ENCODE measurements at regions not wholly inside any gene's neighbourhood (a gene's known extent, or its start where the extent isn't known, plus 50 kb on each side); places are given as distances from the start of the nearest gene placed in this dataset.

- Mint-ChIP-seq H3K4me1 (no peaks in the 10 kb centered on the region), H3K27me3 (no peaks in the 10 kb centered on the region), H3K27ac (no peak overlapping the region), H3K9me3 (no peaks in the 10 kb centered on the region), H3K36me3 (no peaks in the 10 kb centered on the region), H3K4me3 (no peak overlapping the region)
- DNase-seq, result no peak
- CTCF ChIA-PET, result no interaction called here
Observed at GRCh38 chr2:18912225-18912888, 323.0 kb upstream of the NT5C1B start.

DNA sequence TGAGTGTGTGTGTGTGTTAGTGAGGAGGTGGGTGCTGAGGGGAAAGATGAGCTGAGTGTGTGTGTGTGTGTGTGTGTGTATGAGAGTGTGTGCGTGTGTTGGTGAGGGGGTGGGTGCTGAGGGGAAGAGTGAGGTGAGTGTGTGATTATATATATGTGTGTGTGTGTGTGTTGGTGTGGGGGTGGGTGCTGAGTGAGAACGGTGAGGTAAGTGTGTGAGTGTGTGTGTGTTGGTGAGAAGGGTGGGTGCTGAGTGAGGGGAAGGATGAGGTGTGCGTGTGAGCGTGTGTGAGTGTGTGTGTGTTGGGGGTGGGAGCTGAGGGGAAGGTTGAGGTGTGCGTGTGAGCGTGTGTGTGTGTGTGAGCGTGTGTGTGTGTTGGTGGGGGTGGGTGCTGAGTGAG, 322.0 kb upstream of the NT5C1B start:
- CTCF ChIA-PET, result no interaction called here
- no peak overlapping the region for H3K4me3 Mint-ChIP-seq
- H3K9me3 Mint-ChIP-seq, result peaks cover 2% of the 10 kb centered on the region
- DNase-seq, result no peak
- H3K36me3 Mint-ChIP-seq, result no peaks in the 10 kb centered on the region
- H3K4me1 Mint-ChIP-seq, result no peaks in the 10 kb centered on the region
- H3K27ac Mint-ChIP-seq, result no peak overlapping the region
- H3K27me3 Mint-ChIP-seq, result no peaks in the 10 kb centered on the region

DNA sequence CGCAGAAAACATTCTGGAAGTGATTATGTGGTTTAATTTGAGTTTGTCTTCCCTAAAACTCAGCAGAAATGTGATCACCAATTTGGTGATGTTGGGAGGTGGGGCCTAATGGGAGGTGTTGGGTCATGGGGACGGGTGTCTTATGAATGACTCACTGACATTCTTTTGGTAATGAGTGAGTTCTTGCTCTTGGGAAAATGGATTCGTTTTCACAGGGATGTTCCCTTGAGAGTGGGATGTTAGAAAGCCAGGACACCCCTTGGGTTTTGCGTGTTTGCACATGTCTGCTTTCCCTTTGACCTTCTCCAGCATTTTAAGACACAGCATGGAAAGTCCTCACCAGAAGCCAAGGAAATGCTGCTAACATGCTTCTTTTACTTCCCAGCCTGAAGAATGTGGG, 321.5 kb upstream of the NT5C1B start:
- Mint-ChIP-seq H3K27me3 (no peaks in the 10 kb centered on the region), H3K4me3 (no peak overlapping the region)

GRCh38 chr2:18907937-18908336, 318.6 kb upstream of the NT5C1B start:
- Mint-ChIP-seq H3K36me3 (no peaks in the 10 kb centered on the region), H3K4me3 (no peak overlapping the region), H3K27me3 (no peaks in the 10 kb centered on the region), H3K27ac (no peak overlapping the region), H3K4me1 (no peaks in the 10 kb centered on the region), H3K9me3 (peaks cover 2% of the 10 kb centered on the region)
- DNase-seq, result no peak
- CTCF ChIA-PET, result no interaction called here

More for the DNA sequence above, 321.5 kb upstream of the NT5C1B start:
- no peak overlapping the region for H3K27ac Mint-ChIP-seq
- CTCF ChIA-PET, result no interaction called here
- no peaks in the 10 kb centered on the region for H3K4me1 Mint-ChIP-seq
- no peak for DNase-seq
- H3K36me3 Mint-ChIP-seq, result no peaks in the 10 kb centered on the region
- H3K9me3 Mint-ChIP-seq, result peaks cover 2% of the 10 kb centered on the region

GRCh38 chr2:18907508-18907907, 318.1 kb upstream of the NT5C1B start:
- no peak overlapping the region for H3K27ac Mint-ChIP-seq
- no peaks in the 10 kb centered on the region for H3K36me3 Mint-ChIP-seq
- H3K4me3 Mint-ChIP-seq, result no peak overlapping the region
- peaks cover 2% of the 10 kb centered on the region for H3K9me3 Mint-ChIP-seq
- CTCF ChIA-PET, result no interaction called here
- H3K4me1 Mint-ChIP-seq, result no peaks in the 10 kb centered on the region
- no peak for DNase-seq
- no peaks in the 10 kb centered on the region for H3K27me3 Mint-ChIP-seq

- no peaks in the 10 kb centered on the region for H3K4me1 Mint-ChIP-seq
- CTCF ChIA-PET, result no interaction called here
- no peaks in the 10 kb centered on the region for H3K27me3 Mint-ChIP-seq
- no peaks in the 10 kb centered on the region for H3K36me3 Mint-ChIP-seq
- no peak overlapping the region for H3K4me3 Mint-ChIP-seq
- H3K27ac Mint-ChIP-seq, result no peak overlapping the region
- peaks cover 2% of the 10 kb centered on the region for H3K9me3 Mint-ChIP-seq
- DNase-seq, result no peak
Observed at GRCh38 chr2:18903750-18904149, 314.4 kb upstream of the NT5C1B start.

GRCh38 chr2:18901242-18901641, 311.9 kb upstream of the NT5C1B start:
- Mint-ChIP-seq H3K4me1 (no peaks in the 10 kb centered on the region), H3K9me3 (no peaks in the 10 kb centered on the region), H3K27ac (no peak overlapping the region), H3K4me3 (no peak overlapping the region), H3K36me3 (no peaks in the 10 kb centered on the region), H3K27me3 (no peaks in the 10 kb centered on the region)
- no peak for DNase-seq
- CTCF ChIA-PET, result no interaction called here

DNA sequence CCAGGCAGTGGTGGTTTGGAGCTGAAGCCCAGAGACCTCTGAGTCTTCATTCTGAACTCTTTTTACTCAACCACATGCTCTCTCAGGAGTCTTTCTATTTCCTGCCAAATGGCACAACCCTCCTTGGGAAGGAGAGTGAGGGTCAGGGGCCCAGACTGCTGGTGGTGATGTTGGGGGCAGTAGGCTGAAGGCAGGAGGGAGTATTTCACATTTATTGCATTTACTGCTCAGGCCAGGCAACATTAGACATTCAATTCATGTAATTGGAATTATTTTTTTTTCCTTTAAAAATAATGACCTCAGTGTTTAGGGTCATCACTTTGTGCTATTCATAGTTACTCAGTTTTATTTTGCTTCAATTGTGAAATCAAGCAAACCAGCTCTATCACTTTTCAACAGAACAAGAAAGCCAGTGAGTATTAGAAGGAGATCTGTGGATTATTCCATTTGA, 311.3 kb upstream of the NT5C1B start:
- Mint-ChIP-seq H3K27ac (no peak overlapping the region), H3K4me3 (no peak overlapping the region), H3K4me1 (no peaks in the 10 kb centered on the region), H3K27me3 (no peaks in the 10 kb centered on the region), H3K36me3 (no peaks in the 10 kb centered on the region), H3K9me3 (no peaks in the 10 kb centered on the region)
- CTCF ChIA-PET, result no interaction called here
- DNase-seq, result no peak

DNA sequence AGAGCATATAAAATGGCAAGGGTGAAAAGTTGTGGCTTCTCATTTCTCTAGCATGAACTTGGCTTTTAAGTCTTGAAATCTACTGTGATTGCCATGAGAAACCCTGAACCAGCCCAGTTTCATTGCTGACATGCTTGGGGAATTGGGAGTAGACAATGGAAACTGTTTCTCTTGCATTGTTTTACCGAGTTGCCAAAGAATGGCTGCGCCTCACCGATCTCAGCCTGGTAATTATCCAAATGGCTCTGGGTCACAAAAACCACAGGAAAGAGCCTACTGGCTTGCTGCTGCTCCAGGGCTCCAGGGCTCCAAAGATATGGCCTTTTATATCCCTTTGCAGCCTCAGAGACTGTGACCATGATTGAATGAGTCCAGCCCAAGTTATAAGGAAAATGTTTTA, 310.4 kb upstream of the NT5C1B start:
- no peaks in the 10 kb centered on the region for H3K27me3 Mint-ChIP-seq
- no peak for DNase-seq
- no peaks in the 10 kb centered on the region for H3K9me3 Mint-ChIP-seq
- no peak overlapping the region for H3K4me3 Mint-ChIP-seq
- no peaks in the 10 kb centered on the region for H3K36me3 Mint-ChIP-seq
- no peak overlapping the region for H3K27ac Mint-ChIP-seq
- CTCF ChIA-PET, result no interaction called here
- H3K4me1 Mint-ChIP-seq, result no peaks in the 10 kb centered on the region

DNA sequence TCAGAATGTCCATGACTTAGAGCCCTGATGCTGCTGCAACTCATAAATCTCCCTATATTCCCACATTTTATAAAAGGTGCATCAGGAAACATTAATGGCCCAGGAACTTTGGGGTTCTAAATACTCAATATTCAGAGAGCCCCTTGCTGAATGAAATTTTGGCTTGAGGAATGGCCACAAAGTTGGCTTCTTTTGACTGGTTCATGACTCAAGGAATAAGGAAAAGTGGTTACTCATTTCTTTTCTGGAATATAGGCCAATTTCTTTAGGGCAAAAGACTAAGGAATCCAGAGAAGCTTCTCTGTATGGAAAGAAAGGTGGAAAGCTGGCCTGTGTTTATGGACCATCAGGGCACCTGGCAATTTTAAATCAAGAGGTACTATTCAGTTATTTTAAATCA, 308.9 kb upstream of the NT5C1B start:
- Mint-ChIP-seq H3K36me3 (no peaks in the 10 kb centered on the region), H3K27me3 (no peaks in the 10 kb centered on the region), H3K4me3 (no peak overlapping the region), H3K27ac (no peak overlapping the region), H3K4me1 (no peaks in the 10 kb centered on the region), H3K9me3 (no peaks in the 10 kb centered on the region)
- CTCF ChIA-PET, result no interaction called here
- no peak for DNase-seq

DNA sequence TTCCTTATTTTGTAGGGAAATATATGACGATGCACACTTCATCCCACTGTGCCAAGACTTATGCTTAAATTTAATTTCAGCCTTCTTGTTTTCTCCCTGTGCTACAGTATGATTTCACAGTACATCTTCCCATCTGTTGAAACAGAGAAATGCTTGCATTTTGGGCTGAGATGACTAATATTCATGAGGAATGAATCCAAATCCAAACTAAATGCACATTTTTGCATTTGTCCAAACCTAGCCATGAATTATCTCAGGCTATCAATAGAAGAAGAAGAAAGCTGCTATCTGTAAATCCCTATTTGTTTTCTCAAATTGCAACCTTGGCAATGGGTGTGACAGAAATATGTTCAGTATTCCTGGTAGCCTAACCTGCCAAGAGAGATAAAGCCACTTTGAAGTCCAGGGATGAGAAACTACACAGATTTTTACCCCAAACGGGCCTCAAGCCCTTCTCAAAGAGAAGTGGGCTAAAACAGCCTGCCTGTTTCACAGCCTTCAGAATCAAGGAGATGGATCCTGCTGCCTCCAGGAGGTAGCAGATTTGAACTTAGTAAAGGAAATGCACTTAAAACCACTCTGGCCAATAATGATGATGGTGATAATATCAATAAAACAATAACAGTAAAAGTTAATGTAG, 306.9 kb upstream of the NT5C1B start:
- no peak overlapping the region for H3K27ac Mint-ChIP-seq
- no peaks in the 10 kb centered on the region for H3K9me3 Mint-ChIP-seq
- H3K4me3 Mint-ChIP-seq, result no peak overlapping the region
- H3K36me3 Mint-ChIP-seq, result no peaks in the 10 kb centered on the region
- H3K27me3 Mint-ChIP-seq, result no peaks in the 10 kb centered on the region
- no peak for DNase-seq
- CTCF ChIA-PET, result no interaction called here
- H3K4me1 Mint-ChIP-seq, result no peaks in the 10 kb centered on the region

DNA sequence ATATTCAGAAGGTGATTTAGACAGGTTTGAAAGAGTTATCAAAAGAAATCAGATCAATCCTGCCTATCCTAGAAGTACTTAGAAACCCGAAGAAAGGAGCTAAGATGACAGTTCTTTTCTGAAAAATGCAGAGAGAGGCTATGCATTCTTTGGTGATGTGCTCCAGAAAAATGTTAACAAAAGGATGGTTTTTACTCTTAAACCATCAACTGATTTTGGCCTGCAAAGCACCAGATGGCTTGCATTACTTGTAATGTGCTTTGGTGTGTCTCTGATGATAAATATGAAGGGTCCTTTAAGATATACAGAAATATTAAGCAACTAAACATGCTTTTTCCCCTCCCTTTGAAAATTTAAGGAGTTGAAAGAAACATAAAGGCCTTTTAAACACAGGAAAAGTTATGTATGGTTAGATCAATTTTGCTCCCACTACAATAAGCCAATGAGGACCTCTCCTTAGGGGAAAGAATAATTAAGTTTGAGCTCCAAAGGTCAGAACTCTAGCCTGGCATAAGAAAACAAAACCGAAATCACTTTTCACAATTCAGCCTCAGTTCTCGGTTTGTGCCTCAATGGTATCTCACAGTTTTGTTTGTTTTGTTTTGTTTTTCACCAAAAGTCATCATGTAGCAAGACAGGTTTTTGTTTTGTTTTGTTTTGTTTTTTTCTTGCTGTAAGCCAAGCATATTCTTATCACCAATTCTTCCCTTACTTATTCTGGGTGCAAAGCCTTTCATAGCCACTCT, 302.4 kb upstream of the NT5C1B start:
- Mint-ChIP-seq H3K27ac (no peak overlapping the region), H3K27me3 (no peaks in the 10 kb centered on the region), H3K4me3 (no peak overlapping the region), H3K36me3 (no peaks in the 10 kb centered on the region), H3K9me3 (no peaks in the 10 kb centered on the region), H3K4me1 (no peaks in the 10 kb centered on the region)
- no peak for DNase-seq
- CTCF ChIA-PET, result no interaction called here

- Mint-ChIP-seq H3K9me3 (no peaks in the 10 kb centered on the region), H3K4me3 (no peak overlapping the region), H3K27ac (no peak overlapping the region), H3K4me1 (no peaks in the 10 kb centered on the region), H3K27me3 (no peaks in the 10 kb centered on the region), H3K36me3 (no peaks in the 10 kb centered on the region)
- no peak for DNase-seq
- CTCF ChIA-PET, result no interaction called here
Observed at GRCh38 chr2:18889565-18890332, 300.4 kb upstream of the NT5C1B start.

- Mint-ChIP-seq H3K4me1 (no peaks in the 10 kb centered on the region), H3K36me3 (no peaks in the 10 kb centered on the region), H3K4me3 (no peak overlapping the region), H3K9me3 (no peaks in the 10 kb centered on the region), H3K27me3 (no peaks in the 10 kb centered on the region), H3K27ac (no peak overlapping the region)
- no peak for DNase-seq
- CTCF ChIA-PET, result no interaction called here
Observed at GRCh38 chr2:18885457-18885856, 296.1 kb upstream of the NT5C1B start.
